HAP-1 (cell line): ENCODE measurements at regions not wholly inside any gene's neighbourhood (a gene's known extent, or its start where the extent isn't known, plus 50 kb on each side); places are given as distances from the start of the nearest gene placed in this dataset.
A peak's percentile ranks its signal among the peaks of the same experiment; 100 is the strongest.

Experiments
- DNase-seq, 2 experiments: peaks; one replicate each; pipeline ENCODE4 v3.0.0-alpha.2; 2016 to 2020; ENCODE audit warnings: low spot score in 2 of 2
- H3K27me3 ChIP-seq: fragments of 250-450 bp; sonication (Bioruptor Pico); 2 replicates; pipeline ENCODE4 v1.5.1; 2020; ENCODE audit warnings: low read depth, mild to moderate bottlenecking, moderate library complexity
- H3K36me3 ChIP-seq: fragments of 250-450 bp; sonication (Bioruptor Pico); replicated peaks from 2 replicates; pipeline ENCODE4 v1.5.1; 2020; ENCODE audit warnings: mild to moderate bottlenecking
- H3K4me1 ChIP-seq: fragments of 250-450 bp; sonication (Bioruptor Pico); 2 replicates; pipeline ENCODE4 v1.5.1; 2020; ENCODE audit warnings: mild to moderate bottlenecking
- H3K4me3 ChIP-seq: fragments of 250-450 bp; sonication (Bioruptor Pico); 2 replicates; pipeline ENCODE4 v1.5.1; 2020; ENCODE audit warnings: mild to moderate bottlenecking, moderate library complexity
- H3K9me3 ChIP-seq: fragments of 250-450 bp; sonication (Bioruptor Pico); 2 replicates; pipeline ENCODE4 v1.5.1; 2020; ENCODE audit warnings: mild to moderate bottlenecking, moderate library complexity
- in situ Hi-C: fragments of 300-500 bp; cut with MboI; formaldehyde crosslinking; loops from 3 replicates; pipeline ENCODE4 v1.14.3; 2020; ENCODE audit warnings: low sequenced_read_pairs, inconsistent platforms, mixed read lengths

- Histone ChIP-seq H3K36me3 (no peaks in the 10 kb centered on the region), H3K27me3 (peaks cover 4% of the 10 kb centered on the region; the same call in 1 of the 2 replicates), H3K4me3 (no peak overlapping the region), H3K4me1 (no peaks in the 10 kb centered on the region), H3K9me3 (no peaks in the 10 kb centered on the region)
- in situ Hi-C loops = no loop called here
- no peak for DNase-seq
Measured at GRCh38 chr6:90709431-90709996, 122.6 kb upstream of the MAP3K7 start.

DNA sequence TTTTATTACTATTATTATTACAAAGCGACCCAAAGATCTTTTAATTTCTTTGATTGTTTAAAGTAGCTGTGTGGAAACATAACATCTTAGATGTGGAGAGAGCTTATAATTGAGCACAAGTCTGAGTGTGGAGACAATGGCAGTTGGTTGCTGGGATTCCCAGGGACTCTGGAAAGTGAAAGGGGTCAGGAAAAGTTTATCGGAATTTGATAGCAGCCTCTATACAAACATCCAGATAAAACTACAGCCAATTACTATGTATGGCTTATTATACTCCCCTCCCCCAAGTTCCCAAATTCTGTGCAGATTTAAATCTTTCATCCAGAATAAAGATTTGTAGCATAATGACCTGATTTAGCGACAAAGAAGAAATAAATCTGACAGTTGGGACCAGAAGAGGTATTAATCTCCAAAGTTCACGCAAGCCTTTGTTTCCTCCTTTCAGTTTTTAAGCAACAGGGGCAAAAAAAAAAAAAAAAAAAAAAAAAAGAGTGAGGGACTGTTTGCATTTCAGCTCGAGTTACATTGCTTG lies 121.4 kb upstream of the MAP3K7 start:
- in situ Hi-C loops = no loop called here
- H3K36me3 ChIP-seq = no peaks in the 10 kb centered on the region

DNA sequence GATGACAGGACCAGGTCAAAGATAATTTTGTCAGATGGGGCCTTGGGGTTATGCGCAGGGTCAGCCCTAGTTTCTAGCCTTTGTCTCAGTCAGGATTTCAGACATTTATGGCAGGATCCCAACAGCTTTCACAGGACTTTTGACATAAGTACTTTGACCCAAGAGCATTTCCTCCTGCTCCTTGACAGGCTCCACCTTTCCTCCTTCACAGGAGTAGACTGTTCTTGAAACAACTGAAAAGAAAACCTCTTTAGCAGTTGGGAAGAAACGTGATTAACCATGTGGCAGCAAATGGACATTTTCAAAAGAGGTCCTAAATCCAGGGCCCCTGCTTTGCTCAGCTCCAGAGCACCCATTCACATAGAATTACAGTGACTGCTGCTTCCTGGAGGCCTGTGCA lies 120.4 kb upstream of the MAP3K7 start:
- 0 out of 2 replicates have a peak, but pooled peaks cover 4% of the 10 kb centered on the region for H3K27me3 ChIP-seq
- no peaks in the 10 kb centered on the region for H3K36me3 ChIP-seq
- DNase-seq = no peak
- no peak overlapping the region for H3K4me3 ChIP-seq
- H3K9me3 ChIP-seq = no peaks in the 10 kb centered on the region
- in situ Hi-C loops = no loop called here
- no peaks in the 10 kb centered on the region for H3K4me1 ChIP-seq

More for the DNA sequence above, 121.4 kb upstream of the MAP3K7 start:
- Histone ChIP-seq H3K4me1 (no peaks in the 10 kb centered on the region), H3K4me3 (no peak overlapping the region), H3K9me3 (no peaks in the 10 kb centered on the region), H3K27me3 (0 out of 2 replicates have a peak, but pooled peaks cover 4% of the 10 kb centered on the region)
- DNase-seq = no peak

GRCh38 chr6:90703336-90703735 lies 116.5 kb upstream of the MAP3K7 start:
- no peaks in the 10 kb centered on the region for H3K4me1 ChIP-seq
- peaks cover 12% of the 10 kb centered on the region for H3K27me3 ChIP-seq
- no peak overlapping the region for H3K4me3 ChIP-seq
- H3K9me3 ChIP-seq = no peaks in the 10 kb centered on the region
- H3K36me3 ChIP-seq = no peaks in the 10 kb centered on the region
- in situ Hi-C loops = no loop called here
- DNase-seq = no peak

DNA sequence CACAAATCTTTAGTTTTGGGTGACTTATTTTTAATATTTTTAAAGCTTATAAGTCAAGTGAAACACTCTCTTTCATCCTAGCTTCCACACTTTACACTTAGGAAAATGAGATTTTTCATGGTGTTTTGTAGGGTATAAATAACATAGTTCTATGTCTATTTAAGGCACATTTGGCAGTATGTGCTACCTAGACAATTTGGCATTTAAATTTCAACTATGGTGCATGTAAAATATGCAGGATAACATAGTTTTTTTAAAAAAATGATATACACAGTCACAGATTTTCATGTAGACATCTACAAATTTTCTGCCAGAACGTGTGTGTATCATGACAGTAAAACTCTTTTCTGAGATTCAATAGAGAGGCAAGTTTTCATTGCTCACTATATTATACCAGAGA lies 115.1 kb upstream of the MAP3K7 start:
- Histone ChIP-seq H3K4me3 (no peak overlapping the region), H3K4me1 (no peaks in the 10 kb centered on the region), H3K9me3 (no peaks in the 10 kb centered on the region), H3K27me3 (peaks cover 13% of the 10 kb centered on the region), H3K36me3 (no peaks in the 10 kb centered on the region)
- no peak for DNase-seq
- in situ Hi-C loops = no loop called here

DNA sequence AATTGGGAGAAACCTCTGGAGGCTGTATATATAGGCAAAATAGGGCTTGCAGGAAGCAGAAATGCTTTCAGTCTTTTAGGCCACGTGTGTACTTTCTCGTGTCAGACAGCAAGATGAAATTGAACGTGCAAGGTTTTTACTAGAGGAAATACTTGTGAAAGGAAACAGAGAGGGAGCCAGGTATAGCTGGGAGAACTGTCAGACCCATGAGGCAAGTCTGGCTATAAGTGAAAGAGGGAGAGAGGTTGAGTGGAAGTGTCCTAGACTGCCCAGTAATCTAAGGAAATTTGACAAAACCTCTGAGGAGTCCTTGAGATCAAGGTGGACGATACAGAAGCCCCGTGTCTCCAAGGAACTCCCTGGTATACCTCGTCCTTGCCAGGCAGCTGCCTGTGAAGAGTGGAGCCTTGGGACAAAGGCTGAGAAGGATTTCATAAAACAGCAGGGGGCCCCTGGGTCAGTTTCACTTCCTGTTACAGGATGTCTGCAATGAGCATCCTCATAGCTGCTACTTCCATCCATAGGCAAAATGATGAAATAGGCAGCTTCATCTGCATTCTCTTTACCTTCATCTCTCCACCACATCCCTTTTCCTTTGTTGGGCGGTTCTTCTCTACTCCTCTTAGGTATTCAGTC lies 114.4 kb upstream of the MAP3K7 start:
- Histone ChIP-seq H3K27me3 (peaks cover 13% of the 10 kb centered on the region), H3K9me3 (no peaks in the 10 kb centered on the region), H3K4me3 (no peak overlapping the region), H3K36me3 (no peaks in the 10 kb centered on the region), H3K4me1 (no peaks in the 10 kb centered on the region)
- in situ Hi-C loops = no loop called here
- peak in 1 of 2 experiments; percentile 39 for DNase-seq

- no peak overlapping the region for H3K4me3 ChIP-seq
- no peaks in the 10 kb centered on the region for H3K9me3 ChIP-seq
- H3K4me1 ChIP-seq = no peaks in the 10 kb centered on the region
- H3K36me3 ChIP-seq = no peaks in the 10 kb centered on the region
- DNase-seq = peak in 1 of 2 experiments; percentile 15
- in situ Hi-C loops = no loop called here
- H3K27me3 ChIP-seq = peaks cover 13% of the 10 kb centered on the region
Measured at GRCh38 chr6:90695316-90695715, 108.4 kb upstream of the MAP3K7 start.

DNA sequence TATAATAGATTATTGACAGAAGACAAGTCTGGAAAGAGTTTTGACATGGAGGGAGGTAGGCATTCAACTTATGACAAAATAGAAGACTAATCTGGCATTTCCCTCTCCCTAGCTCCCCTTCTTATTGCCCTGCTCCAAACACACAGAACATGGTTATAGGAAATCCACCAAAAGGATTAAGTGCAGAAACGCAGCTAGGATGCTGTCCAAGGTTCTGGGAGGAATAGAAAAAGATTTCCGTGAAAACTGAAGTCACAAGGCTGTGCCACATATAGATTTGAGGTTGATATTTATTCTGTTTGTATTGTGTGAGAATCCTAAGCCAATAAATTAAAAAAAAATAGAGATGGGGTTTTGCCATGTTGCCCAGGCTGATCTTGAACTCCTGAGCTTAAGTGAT lies 107.9 kb upstream of the MAP3K7 start:
- Histone ChIP-seq H3K4me3 (no peak overlapping the region), H3K36me3 (no peaks in the 10 kb centered on the region), H3K9me3 (no peaks in the 10 kb centered on the region), H3K27me3 (peaks cover 8% of the 10 kb centered on the region), H3K4me1 (no peaks in the 10 kb centered on the region)
- DNase-seq = no peak
- in situ Hi-C loops = no loop called here

- peak in 1 of 2 experiments; percentile 9 for DNase-seq
- H3K4me1 ChIP-seq = no peaks in the 10 kb centered on the region
- H3K9me3 ChIP-seq = no peaks in the 10 kb centered on the region
- H3K36me3 ChIP-seq = no peaks in the 10 kb centered on the region
- in situ Hi-C loops = no loop called here
- no peak overlapping the region for H3K4me3 ChIP-seq
- H3K27me3 ChIP-seq = no peaks in the 10 kb centered on the region
Measured at GRCh38 chr6:90691823-90692222, 105.0 kb upstream of the MAP3K7 start.

- no peak overlapping the region for H3K4me3 ChIP-seq
- H3K36me3 ChIP-seq = no peaks in the 10 kb centered on the region
- no peaks in the 10 kb centered on the region for H3K9me3 ChIP-seq
- no peaks in the 10 kb centered on the region for H3K27me3 ChIP-seq
- in situ Hi-C loops = no loop called here
- DNase-seq = no peak
- H3K4me1 ChIP-seq = no peaks in the 10 kb centered on the region
Measured at GRCh38 chr6:90689172-90689571, 102.3 kb upstream of the MAP3K7 start.

GRCh38 chr6:90687775-90688380 lies 101.0 kb upstream of the MAP3K7 start:
- no peak overlapping the region for H3K4me3 ChIP-seq
- H3K9me3 ChIP-seq = no peaks in the 10 kb centered on the region
- in situ Hi-C loops = no loop called here
- no peak for DNase-seq
- no peaks in the 10 kb centered on the region for H3K4me1 ChIP-seq
- H3K36me3 ChIP-seq = no peaks in the 10 kb centered on the region
- H3K27me3 ChIP-seq = no peaks in the 10 kb centered on the region

GRCh38 chr6:90681863-90682262 lies 95.0 kb upstream of the MAP3K7 start:
- in situ Hi-C loops = no loop called here
- Histone ChIP-seq H3K4me1 (no peaks in the 10 kb centered on the region), H3K4me3 (no peak overlapping the region), H3K36me3 (no peaks in the 10 kb centered on the region), H3K9me3 (no peaks in the 10 kb centered on the region), H3K27me3 (peaks cover 8% of the 10 kb centered on the region)
- no peak for DNase-seq

- no peak for DNase-seq
- Histone ChIP-seq H3K36me3 (no peaks in the 10 kb centered on the region), H3K9me3 (no peaks in the 10 kb centered on the region), H3K27me3 (peaks cover 17% of the 10 kb centered on the region), H3K4me3 (no peak overlapping the region), H3K4me1 (no peaks in the 10 kb centered on the region)
- in situ Hi-C loops = no loop called here
Measured at GRCh38 chr6:90678049-90678779, 91.3 kb upstream of the MAP3K7 start.

- in situ Hi-C loops = no loop called here
- no peaks in the 10 kb centered on the region for H3K36me3 ChIP-seq
- no peaks in the 10 kb centered on the region for H3K9me3 ChIP-seq
- no peaks in the 10 kb centered on the region for H3K4me1 ChIP-seq
- H3K4me3 ChIP-seq = no peak overlapping the region
- peaks cover 17% of the 10 kb centered on the region for H3K27me3 ChIP-seq
- no peak for DNase-seq
Measured at GRCh38 chr6:90677440-90677839, 90.6 kb upstream of the MAP3K7 start.
